Transverse colon (tissue), 4 donors: ENCODE measurements at regions not wholly inside any gene's neighbourhood (a gene's known extent, or its start where the extent isn't known, plus 50 kb on each side); places are given as distances from the start of the nearest gene placed in this dataset.

Experiments used
- POLR2A ChIP-seq: fragments of 450-650 bp; IDR thresholded peaks from one replicate; pipeline ENCODE4 v1.6.1; 2016; ENCODE audit warnings: antibody characterized with exemption, mild to moderate bottlenecking, moderate library complexity
- POLR2AphosphoS5 ChIP-seq, 3 donors: sonication (generic); formaldehyde crosslinking; IDR thresholded peaks; one replicate each; pipeline ENCODE4 v1.6.1; 2016; ENCODE audit warnings: antibody characterized with exemption in 3 of 3
- TF ChIP-seq, protein P1 (sequence below), 5 experiments: fragments of 200-600 bp in 3 of 5; fragments of 450-650 bp in 2 of 5; sonication (generic) in 3 of 5; IDR thresholded peaks; 1 replicate in 2 of 5; 2 replicates in 3 of 5; pipeline ENCODE4 v1.5.1; 2016 to 2017; ENCODE audit warnings: antibody characterized with exemption in 5 of 5, inconsistent platforms in 3 of 5, mild to moderate bottlenecking in 2 of 5, moderate library complexity in 1 of 5

DNA sequence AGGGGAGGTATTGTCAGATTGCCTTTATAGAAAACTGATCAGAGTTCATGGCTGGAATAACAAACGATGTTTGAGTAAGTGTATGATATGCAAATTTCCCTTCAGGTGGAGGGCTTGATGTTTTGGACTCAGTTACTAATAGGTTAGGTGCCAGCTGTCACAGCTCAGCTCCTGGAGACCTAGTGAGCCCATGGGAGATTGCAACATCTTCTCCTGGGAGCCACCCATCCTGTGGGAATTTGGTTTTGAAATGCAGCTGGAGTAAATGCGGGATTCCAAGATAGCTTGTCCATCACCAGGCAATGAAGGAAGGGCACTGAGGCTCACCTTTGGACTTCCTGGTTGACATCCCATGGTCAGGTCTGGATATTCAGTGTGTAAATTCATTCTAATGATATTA is 211.4 kb upstream of the NRIP1 start:
- TF ChIP-seq POLR2A (no peak), POLR2AphosphoS5 (IDR thresholded peaks at IDR 0.05) (no peak)
- TF ChIP-seq, protein P1, sequence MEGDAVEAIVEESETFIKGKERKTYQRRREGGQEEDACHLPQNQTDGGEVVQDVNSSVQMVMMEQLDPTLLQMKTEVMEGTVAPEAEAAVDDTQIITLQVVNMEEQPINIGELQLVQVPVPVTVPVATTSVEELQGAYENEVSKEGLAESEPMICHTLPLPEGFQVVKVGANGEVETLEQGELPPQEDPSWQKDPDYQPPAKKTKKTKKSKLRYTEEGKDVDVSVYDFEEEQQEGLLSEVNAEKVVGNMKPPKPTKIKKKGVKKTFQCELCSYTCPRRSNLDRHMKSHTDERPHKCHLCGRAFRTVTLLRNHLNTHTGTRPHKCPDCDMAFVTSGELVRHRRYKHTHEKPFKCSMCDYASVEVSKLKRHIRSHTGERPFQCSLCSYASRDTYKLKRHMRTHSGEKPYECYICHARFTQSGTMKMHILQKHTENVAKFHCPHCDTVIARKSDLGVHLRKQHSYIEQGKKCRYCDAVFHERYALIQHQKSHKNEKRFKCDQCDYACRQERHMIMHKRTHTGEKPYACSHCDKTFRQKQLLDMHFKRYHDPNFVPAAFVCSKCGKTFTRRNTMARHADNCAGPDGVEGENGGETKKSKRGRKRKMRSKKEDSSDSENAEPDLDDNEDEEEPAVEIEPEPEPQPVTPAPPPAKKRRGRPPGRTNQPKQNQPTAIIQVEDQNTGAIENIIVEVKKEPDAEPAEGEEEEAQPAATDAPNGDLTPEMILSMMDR (IDR thresholded peaks at IDR 0.05), result no peak
